ENCODE measurements at regions not wholly inside any gene's neighbourhood (a gene's known extent, or its start where the extent isn't known, plus 50 kb on each side); places are given as distances from the start of the nearest gene placed in this dataset.

DNA sequence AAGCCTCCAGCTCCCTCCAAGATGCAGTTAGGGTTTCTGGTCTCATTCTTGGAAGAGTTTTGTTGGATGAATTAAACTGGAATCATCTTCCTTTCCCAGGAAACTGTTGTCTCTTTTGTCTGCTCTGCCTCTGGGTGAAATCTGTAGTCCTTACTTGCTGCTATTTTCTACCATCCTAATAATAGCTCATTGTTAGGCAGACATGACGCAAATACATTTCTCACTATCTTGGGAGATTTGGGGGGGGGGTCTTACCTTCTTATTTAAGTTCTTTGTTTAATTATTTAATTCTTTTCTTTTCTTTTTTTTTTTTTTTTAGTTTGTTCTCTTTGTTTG is 85.4 kb upstream of the DUSP10 start:
- Mint-ChIP-seq H3K36me3 (ENCODE audit: low read depth, unreplicated experiment) (no peaks in the 10 kb centered on the region), H3K4me3 (ENCODE audit: unreplicated experiment) (no peak overlapping the region), H3K27me3 (ENCODE audit: low read depth, unreplicated experiment) (no peaks in the 10 kb centered on the region), H3K4me1 (ENCODE audit: low read depth, unreplicated experiment) (peaks cover 35% of the 10 kb centered on the region), H3K9me3 (ENCODE audit: unreplicated experiment) (no peaks in the 10 kb centered on the region), H3K27ac (ENCODE audit: unreplicated experiment) (peak overlapping the region; percentile 81)
- no peaks in the 10 kb centered on the region for H4K20me1 ChIP-seq (ENCODE audit: insufficient read depth, low read length)
- peak overlapping the region; percentile 37 for H2AFZ ChIP-seq (ENCODE audit: low read depth, low read length)
- peak overlapping the region; percentile 42 for H3K27ac ChIP-seq (ENCODE audit: low read depth, low read length)
- H3K9ac ChIP-seq (ENCODE audit: low read length): no peak overlapping the region
- peaks cover 41% of the 10 kb centered on the region for H3K4me1 ChIP-seq (ENCODE audit: insufficient read depth, low read length)
- H3K36me3 ChIP-seq (ENCODE audit: insufficient read depth, low read length): no peaks in the 10 kb centered on the region
- H3K27me3 ChIP-seq (ENCODE audit: insufficient read depth, low read length): no peaks in the 10 kb centered on the region
- H3K4me2 ChIP-seq (ENCODE audit: low read length): no peak overlapping the region
- FAIRE-seq (no peak), DNase-seq (ENCODE audit: low read depth) (no peak)
- no peak overlapping the region for H3K4me3 ChIP-seq (ENCODE audit: insufficient read depth, low read depth, low read length)
- H3K9me3 ChIP-seq (ENCODE audit: insufficient read depth, low read depth, low read length): no peaks in the 10 kb centered on the region
- H3K79me2 ChIP-seq (ENCODE audit: insufficient read depth, low read length): no peaks in the 10 kb centered on the region
- TF ChIP-seq, protein P1, sequence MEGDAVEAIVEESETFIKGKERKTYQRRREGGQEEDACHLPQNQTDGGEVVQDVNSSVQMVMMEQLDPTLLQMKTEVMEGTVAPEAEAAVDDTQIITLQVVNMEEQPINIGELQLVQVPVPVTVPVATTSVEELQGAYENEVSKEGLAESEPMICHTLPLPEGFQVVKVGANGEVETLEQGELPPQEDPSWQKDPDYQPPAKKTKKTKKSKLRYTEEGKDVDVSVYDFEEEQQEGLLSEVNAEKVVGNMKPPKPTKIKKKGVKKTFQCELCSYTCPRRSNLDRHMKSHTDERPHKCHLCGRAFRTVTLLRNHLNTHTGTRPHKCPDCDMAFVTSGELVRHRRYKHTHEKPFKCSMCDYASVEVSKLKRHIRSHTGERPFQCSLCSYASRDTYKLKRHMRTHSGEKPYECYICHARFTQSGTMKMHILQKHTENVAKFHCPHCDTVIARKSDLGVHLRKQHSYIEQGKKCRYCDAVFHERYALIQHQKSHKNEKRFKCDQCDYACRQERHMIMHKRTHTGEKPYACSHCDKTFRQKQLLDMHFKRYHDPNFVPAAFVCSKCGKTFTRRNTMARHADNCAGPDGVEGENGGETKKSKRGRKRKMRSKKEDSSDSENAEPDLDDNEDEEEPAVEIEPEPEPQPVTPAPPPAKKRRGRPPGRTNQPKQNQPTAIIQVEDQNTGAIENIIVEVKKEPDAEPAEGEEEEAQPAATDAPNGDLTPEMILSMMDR (IDR thresholded peaks at IDR 0.05; ENCODE audit: insufficient read depth, low read depth, low read length): no peak
- no peak for TF ChIP-seq EZH2 (IDR thresholded peaks at IDR 0.05; ENCODE audit: insufficient read depth, low read length)

DNA sequence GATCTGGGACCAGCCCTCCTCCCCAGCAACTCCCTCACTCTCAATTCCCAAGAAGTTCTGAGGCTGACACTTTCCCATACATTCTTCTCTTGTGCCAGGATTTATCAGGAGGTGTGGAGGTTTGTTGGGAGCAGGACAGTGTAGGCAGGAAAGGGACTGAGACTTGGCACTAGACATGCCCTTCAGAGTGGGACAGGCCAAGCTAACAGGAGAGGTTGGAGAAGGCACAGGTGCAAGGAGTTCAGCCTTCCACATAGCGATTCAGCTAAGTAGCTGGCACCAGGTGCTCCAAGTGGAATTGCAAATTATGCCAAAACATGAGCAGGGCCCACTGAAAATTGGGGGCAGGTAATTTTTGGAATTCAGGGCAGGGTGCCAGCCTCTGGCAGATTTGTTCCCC is 83.0 kb upstream of the DUSP10 start:
- Mint-ChIP-seq H3K36me3 (ENCODE audit: low read depth, unreplicated experiment) (no peaks in the 10 kb centered on the region), H3K4me1 (ENCODE audit: low read depth, unreplicated experiment) (peaks cover 24% of the 10 kb centered on the region), H3K27ac (ENCODE audit: unreplicated experiment) (no peak overlapping the region), H3K4me3 (ENCODE audit: unreplicated experiment) (no peak overlapping the region), H3K27me3 (ENCODE audit: low read depth, unreplicated experiment) (no peaks in the 10 kb centered on the region), H3K9me3 (ENCODE audit: unreplicated experiment) (no peaks in the 10 kb centered on the region)
- no peak for FAIRE-seq
- H3K27me3 ChIP-seq (ENCODE audit: insufficient read depth, low read length): no peaks in the 10 kb centered on the region
- no peaks in the 10 kb centered on the region for H4K20me1 ChIP-seq (ENCODE audit: insufficient read depth, low read length)
- H3K4me1 ChIP-seq (ENCODE audit: insufficient read depth, low read length): peaks cover 29% of the 10 kb centered on the region
- H3K9ac ChIP-seq (ENCODE audit: low read length): no peak overlapping the region
- H3K9me3 ChIP-seq (ENCODE audit: insufficient read depth, low read depth, low read length): no peaks in the 10 kb centered on the region
- H3K27ac ChIP-seq (ENCODE audit: low read depth, low read length): peak overlapping the region; percentile 20
- no peak overlapping the region for H2AFZ ChIP-seq (ENCODE audit: low read depth, low read length)
- no peaks in the 10 kb centered on the region for H3K79me2 ChIP-seq (ENCODE audit: insufficient read depth, low read length)
- TF ChIP-seq, protein P1 (IDR thresholded peaks at IDR 0.05; ENCODE audit: insufficient read depth, low read depth, low read length): no peak
- TF ChIP-seq EZH2 (IDR thresholded peaks at IDR 0.05; ENCODE audit: insufficient read depth, low read length): no peak
- no peak overlapping the region for H3K4me2 ChIP-seq (ENCODE audit: low read length)
- no peak overlapping the region for H3K4me3 ChIP-seq (ENCODE audit: insufficient read depth, low read depth, low read length)
- H3K36me3 ChIP-seq (ENCODE audit: insufficient read depth, low read length): no peaks in the 10 kb centered on the region
- DNase-seq (ENCODE audit: low read depth): no peak

DNA sequence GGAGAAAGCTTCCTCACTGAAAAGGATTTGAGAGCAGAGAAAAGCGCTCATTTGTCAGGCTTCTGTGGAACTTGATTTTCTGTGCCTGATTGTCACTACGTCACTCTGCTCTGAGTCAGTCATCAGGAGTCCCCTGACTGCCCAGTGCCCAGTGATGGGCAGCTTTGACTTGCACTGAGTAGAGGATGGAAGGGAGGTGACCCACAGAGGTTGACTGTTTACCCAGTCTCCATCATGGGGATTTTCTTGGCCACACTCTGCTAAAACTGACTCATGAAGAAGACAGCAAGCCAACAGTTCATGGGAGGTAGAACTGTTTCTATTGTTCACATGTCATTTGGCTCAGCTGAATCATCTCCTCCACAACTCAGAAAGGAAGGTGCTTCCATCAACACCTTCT is 82.1 kb upstream of the DUSP10 start:
- no peak overlapping the region for H3K27ac Mint-ChIP-seq (ENCODE audit: unreplicated experiment)
- peaks cover 17% of the 10 kb centered on the region for H3K4me1 Mint-ChIP-seq (ENCODE audit: low read depth, unreplicated experiment)
- Histone ChIP-seq H4K20me1 (ENCODE audit: insufficient read depth, low read length) (no peaks in the 10 kb centered on the region), H2AFZ (ENCODE audit: low read depth, low read length) (no peak overlapping the region), H3K4me3 (ENCODE audit: insufficient read depth, low read depth, low read length) (no peak overlapping the region), H3K9me3 (ENCODE audit: insufficient read depth, low read depth, low read length) (no peaks in the 10 kb centered on the region), H3K27ac (ENCODE audit: low read depth, low read length) (peak overlapping the region; percentile 20), H3K4me2 (ENCODE audit: low read length) (peak overlapping the region; percentile 22), H3K36me3 (ENCODE audit: insufficient read depth, low read length) (no peaks in the 10 kb centered on the region), H3K79me2 (ENCODE audit: insufficient read depth, low read length) (no peaks in the 10 kb centered on the region), H3K27me3 (ENCODE audit: insufficient read depth, low read length) (no peaks in the 10 kb centered on the region), H3K9ac (ENCODE audit: low read length) (no peak overlapping the region), H3K4me1 (ENCODE audit: insufficient read depth, low read length) (peaks cover 24% of the 10 kb centered on the region)
- no peaks in the 10 kb centered on the region for H3K36me3 Mint-ChIP-seq (ENCODE audit: low read depth, unreplicated experiment)
- TF ChIP-seq, protein P1 (IDR thresholded peaks at IDR 0.05; ENCODE audit: insufficient read depth, low read depth, low read length): no peak
- DNase-seq (ENCODE audit: low read depth): peak; percentile 84
- H3K27me3 Mint-ChIP-seq (ENCODE audit: low read depth, unreplicated experiment): no peaks in the 10 kb centered on the region
- FAIRE-seq: peak; percentile 88
- no peaks in the 10 kb centered on the region for H3K9me3 Mint-ChIP-seq (ENCODE audit: unreplicated experiment)
- no peak overlapping the region for H3K4me3 Mint-ChIP-seq (ENCODE audit: unreplicated experiment)
